ENCODE measurements at regions not wholly inside any gene's neighbourhood (a gene's known extent, or its start where the extent isn't known, plus 50 kb on each side); places are given as distances from the start of the nearest gene placed in this dataset.

DNA sequence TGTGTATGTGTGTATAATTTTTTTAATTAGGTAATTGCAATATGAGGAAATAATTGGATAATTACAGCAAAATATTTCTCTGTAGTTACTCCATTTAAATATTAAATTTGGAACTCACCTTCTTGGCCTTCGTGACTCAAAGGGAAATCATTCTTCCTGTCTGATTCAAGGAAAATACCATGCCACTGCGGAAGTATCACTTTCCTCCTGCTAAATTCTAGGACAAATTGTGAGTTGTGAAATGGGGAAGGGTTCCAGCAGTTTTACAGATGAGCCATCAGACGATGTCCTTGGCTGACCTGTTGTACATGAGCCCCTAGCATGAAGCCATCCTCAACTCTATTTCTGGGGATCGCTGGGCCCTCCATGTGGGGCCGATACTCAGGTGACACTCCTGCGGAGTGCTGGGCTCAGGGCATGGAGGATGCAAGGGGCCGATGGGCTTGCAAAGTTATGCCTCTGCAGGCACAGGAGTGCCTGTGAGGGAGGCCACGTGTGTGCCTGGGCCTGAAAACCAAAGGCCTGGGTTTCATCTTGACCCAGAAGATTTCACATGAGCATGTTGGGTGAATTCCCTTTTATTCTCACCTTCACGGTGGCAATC lies 179.6 kb upstream of the TCERG1L start:
- Mint-ChIP-seq H3K4me1 (ENCODE audit: low read depth, unreplicated experiment) (no peaks in the 10 kb centered on the region), H3K4me3 (ENCODE audit: unreplicated experiment) (no peak overlapping the region), H3K9me3 (ENCODE audit: unreplicated experiment) (peaks cover 4% of the 10 kb centered on the region), H3K36me3 (ENCODE audit: unreplicated experiment) (peaks cover 13% of the 10 kb centered on the region), H3K27me3 (ENCODE audit: unreplicated experiment) (peaks cover 4% of the 10 kb centered on the region), H3K27ac (ENCODE audit: unreplicated experiment) (no peak overlapping the region)
- no peak for DNase-seq
- TF ChIP-seq, protein P1, sequence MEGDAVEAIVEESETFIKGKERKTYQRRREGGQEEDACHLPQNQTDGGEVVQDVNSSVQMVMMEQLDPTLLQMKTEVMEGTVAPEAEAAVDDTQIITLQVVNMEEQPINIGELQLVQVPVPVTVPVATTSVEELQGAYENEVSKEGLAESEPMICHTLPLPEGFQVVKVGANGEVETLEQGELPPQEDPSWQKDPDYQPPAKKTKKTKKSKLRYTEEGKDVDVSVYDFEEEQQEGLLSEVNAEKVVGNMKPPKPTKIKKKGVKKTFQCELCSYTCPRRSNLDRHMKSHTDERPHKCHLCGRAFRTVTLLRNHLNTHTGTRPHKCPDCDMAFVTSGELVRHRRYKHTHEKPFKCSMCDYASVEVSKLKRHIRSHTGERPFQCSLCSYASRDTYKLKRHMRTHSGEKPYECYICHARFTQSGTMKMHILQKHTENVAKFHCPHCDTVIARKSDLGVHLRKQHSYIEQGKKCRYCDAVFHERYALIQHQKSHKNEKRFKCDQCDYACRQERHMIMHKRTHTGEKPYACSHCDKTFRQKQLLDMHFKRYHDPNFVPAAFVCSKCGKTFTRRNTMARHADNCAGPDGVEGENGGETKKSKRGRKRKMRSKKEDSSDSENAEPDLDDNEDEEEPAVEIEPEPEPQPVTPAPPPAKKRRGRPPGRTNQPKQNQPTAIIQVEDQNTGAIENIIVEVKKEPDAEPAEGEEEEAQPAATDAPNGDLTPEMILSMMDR (IDR thresholded peaks at IDR 0.05; ENCODE audit: partially characterized antibody, unreplicated experiment), result no peak

DNA sequence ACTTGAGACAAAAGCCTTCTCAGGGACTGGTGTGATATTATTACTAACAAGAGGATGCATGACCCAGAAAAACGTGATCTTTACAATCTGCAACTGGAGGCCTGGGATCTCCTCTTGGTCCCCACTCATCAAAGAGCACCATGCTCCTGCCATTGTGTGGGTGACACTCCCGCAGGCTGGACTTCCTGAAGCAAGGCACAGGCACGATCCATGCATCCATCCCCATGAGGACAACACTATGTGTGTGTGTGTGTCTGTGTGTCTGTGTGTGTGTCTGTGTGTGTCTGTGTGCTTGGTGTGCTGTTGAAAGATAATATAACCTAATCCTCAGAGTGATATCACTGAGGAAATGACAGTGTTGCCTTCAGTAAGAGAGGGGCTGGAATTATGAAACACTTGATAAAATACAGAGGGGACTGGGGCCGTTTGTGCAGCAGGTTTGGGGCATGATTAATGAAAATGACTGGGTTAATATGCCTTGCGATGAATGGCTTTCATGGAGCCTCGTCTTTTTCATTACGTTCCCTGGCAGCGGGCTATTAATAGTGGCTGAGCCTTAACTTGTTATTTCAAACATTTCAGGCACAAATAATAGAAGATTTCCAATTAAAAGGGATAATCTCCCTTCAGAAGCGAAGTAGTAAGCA lies 180.8 kb upstream of the TCERG1L start:
- DNase-seq, result no peak
- Mint-ChIP-seq H3K9me3 (ENCODE audit: unreplicated experiment) (peaks cover 2% of the 10 kb centered on the region), H3K4me1 (ENCODE audit: low read depth, unreplicated experiment) (no peaks in the 10 kb centered on the region), H3K4me3 (ENCODE audit: unreplicated experiment) (no peak overlapping the region), H3K27me3 (ENCODE audit: unreplicated experiment) (peaks cover 2% of the 10 kb centered on the region), H3K27ac (ENCODE audit: unreplicated experiment) (no peak overlapping the region), H3K36me3 (ENCODE audit: unreplicated experiment) (peaks cover 13% of the 10 kb centered on the region)
- TF ChIP-seq, protein P1 (IDR thresholded peaks at IDR 0.05; ENCODE audit: partially characterized antibody, unreplicated experiment), result no peak

DNA sequence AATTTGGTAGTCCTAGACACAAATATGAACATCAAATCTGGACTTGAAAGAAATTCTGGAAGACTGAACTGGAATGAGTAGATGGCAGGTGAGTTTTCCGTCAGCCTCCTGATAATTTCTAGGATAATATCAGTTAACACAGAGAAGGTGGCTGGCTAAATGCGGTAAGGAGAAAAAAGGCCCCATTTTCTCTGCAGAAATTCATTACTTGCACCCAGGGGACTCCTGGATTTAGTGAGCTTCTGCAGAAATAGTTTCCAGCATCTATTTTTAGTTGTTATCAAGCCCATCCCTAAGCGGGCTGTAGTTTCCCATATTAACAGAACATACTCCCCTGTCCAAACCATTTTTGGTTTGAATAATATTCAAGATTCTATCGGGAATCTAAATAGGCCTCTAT lies 181.9 kb upstream of the TCERG1L start:
- peaks cover 18% of the 10 kb centered on the region for H3K36me3 Mint-ChIP-seq (ENCODE audit: unreplicated experiment)
- H3K4me3 Mint-ChIP-seq (ENCODE audit: unreplicated experiment), result no peak overlapping the region
- no peaks in the 10 kb centered on the region for H3K4me1 Mint-ChIP-seq (ENCODE audit: low read depth, unreplicated experiment)
- H3K9me3 Mint-ChIP-seq (ENCODE audit: unreplicated experiment), result peaks cover 4% of the 10 kb centered on the region
- TF ChIP-seq, protein P1 (IDR thresholded peaks at IDR 0.05; ENCODE audit: partially characterized antibody, unreplicated experiment), result no peak
- no peak overlapping the region for H3K27ac Mint-ChIP-seq (ENCODE audit: unreplicated experiment)
- H3K27me3 Mint-ChIP-seq (ENCODE audit: unreplicated experiment), result peaks cover 2% of the 10 kb centered on the region
- DNase-seq, result no peak

DNA sequence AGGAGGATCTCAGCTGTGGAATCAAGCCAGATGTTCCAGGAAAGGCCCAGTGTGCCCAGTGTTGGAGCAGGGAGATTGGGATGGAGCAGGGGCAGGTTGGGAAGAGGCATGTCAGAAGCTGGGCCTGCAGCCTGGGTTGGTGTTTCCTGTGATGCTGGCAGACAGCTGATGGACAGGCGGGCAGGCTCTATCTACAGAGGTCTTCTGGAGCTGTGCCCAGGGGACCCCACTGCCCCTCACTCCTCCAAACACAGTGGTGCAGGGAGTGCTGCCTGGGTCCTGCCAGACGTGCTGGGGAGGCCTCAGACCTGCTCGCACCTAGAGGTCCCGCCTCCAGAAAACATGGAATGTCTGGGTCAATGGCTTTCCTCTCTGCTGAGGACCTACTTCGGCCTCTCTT lies 182.9 kb upstream of the TCERG1L start:
- TF ChIP-seq, protein P1 (IDR thresholded peaks at IDR 0.05; ENCODE audit: partially characterized antibody, unreplicated experiment), result no peak
- peaks cover 2% of the 10 kb centered on the region for H3K27me3 Mint-ChIP-seq (ENCODE audit: unreplicated experiment)

DNA sequence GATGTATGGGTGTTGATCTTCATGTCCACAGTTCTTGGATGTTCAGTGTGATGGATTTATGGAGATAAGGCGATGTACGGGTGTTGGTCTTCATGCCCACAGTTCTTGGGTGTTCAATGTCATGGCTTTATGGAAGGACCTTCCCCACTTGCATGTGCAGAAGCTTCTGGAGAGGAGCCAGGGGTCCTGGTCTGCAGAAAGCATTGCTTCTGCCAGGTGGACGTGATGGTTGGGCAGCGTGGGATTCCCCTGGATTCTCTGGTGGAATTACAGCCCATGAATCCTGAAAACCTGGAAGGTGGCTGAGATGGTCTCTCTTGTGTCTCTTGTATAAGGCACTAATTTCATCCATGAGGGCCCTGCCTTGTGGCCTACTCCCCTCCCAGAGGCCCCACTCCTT lies 183.7 kb upstream of the TCERG1L start:
- peaks cover 18% of the 10 kb centered on the region for H3K36me3 Mint-ChIP-seq (ENCODE audit: unreplicated experiment)
- DNase-seq, result no peak
- TF ChIP-seq, protein P1 (IDR thresholded peaks at IDR 0.05; ENCODE audit: partially characterized antibody, unreplicated experiment), result no peak
- no peak overlapping the region for H3K4me3 Mint-ChIP-seq (ENCODE audit: unreplicated experiment)
- peaks cover 3% of the 10 kb centered on the region for H3K27me3 Mint-ChIP-seq (ENCODE audit: unreplicated experiment)
- no peak overlapping the region for H3K27ac Mint-ChIP-seq (ENCODE audit: unreplicated experiment)
- H3K4me1 Mint-ChIP-seq (ENCODE audit: low read depth, unreplicated experiment), result no peaks in the 10 kb centered on the region
- H3K9me3 Mint-ChIP-seq (ENCODE audit: unreplicated experiment), result peaks cover 6% of the 10 kb centered on the region

More for the DNA sequence above, 182.9 kb upstream of the TCERG1L start:
- peaks cover 18% of the 10 kb centered on the region for H3K36me3 Mint-ChIP-seq (ENCODE audit: unreplicated experiment)
- no peaks in the 10 kb centered on the region for H3K4me1 Mint-ChIP-seq (ENCODE audit: low read depth, unreplicated experiment)
- H3K9me3 Mint-ChIP-seq (ENCODE audit: unreplicated experiment), result peaks cover 4% of the 10 kb centered on the region
- H3K27ac Mint-ChIP-seq (ENCODE audit: unreplicated experiment), result no peak overlapping the region
- no peak overlapping the region for H3K4me3 Mint-ChIP-seq (ENCODE audit: unreplicated experiment)
- DNase-seq, result no peak
